DND-41 (cell line): ENCODE measurements at regions not wholly inside any gene's neighbourhood (a gene's known extent, or its start where the extent isn't known, plus 50 kb on each side); places are given as distances from the start of the nearest gene placed in this dataset.

Source experiments
- EZH2 ChIP-seq: IDR thresholded peaks from 3 replicates; pipeline ENCODE4 v1.6.1; 2012; ENCODE audit warnings: borderline replicate concordance, low read depth, mild to moderate bottlenecking, moderate library complexity, low read length, inconsistent platforms; ENCODE audit not compliant: severe bottlenecking
- TF ChIP-seq, protein P1 (sequence below): IDR thresholded peaks from 2 replicates; pipeline ENCODE4 v1.5.1; 2012; ENCODE audit warnings: borderline replicate concordance, low read length, moderate library complexity, mild to moderate bottlenecking; ENCODE audit not compliant: poor library complexity, severe bottlenecking; ENCODE audit errors: extremely low read depth

DNA sequence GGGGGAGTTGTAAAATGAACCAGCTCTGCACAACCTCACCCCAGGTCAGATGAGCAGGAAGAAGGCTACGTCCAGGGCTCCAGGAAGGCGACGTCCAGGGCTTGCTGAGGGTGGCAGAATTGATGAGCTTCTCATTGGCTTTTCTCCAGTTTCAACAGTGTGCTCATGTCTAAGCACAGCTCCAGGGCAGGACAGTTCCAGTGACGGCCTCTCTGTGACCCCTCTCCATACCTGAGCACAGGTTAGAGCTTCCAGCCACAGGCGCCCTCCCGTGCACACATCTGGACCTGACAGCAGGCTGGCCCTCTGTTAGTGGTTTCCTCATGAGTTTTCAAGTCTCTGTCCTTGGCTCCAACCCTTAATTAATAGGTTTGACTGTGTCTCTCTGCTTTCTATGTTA, 327.6 kb downstream of the ZNF516 start:
- TF ChIP-seq, protein P1, sequence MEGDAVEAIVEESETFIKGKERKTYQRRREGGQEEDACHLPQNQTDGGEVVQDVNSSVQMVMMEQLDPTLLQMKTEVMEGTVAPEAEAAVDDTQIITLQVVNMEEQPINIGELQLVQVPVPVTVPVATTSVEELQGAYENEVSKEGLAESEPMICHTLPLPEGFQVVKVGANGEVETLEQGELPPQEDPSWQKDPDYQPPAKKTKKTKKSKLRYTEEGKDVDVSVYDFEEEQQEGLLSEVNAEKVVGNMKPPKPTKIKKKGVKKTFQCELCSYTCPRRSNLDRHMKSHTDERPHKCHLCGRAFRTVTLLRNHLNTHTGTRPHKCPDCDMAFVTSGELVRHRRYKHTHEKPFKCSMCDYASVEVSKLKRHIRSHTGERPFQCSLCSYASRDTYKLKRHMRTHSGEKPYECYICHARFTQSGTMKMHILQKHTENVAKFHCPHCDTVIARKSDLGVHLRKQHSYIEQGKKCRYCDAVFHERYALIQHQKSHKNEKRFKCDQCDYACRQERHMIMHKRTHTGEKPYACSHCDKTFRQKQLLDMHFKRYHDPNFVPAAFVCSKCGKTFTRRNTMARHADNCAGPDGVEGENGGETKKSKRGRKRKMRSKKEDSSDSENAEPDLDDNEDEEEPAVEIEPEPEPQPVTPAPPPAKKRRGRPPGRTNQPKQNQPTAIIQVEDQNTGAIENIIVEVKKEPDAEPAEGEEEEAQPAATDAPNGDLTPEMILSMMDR: no peak
- no peak for TF ChIP-seq EZH2
